ENCODE measurements at regions not wholly inside any gene's neighbourhood (a gene's known extent, or its start where the extent isn't known, plus 50 kb on each side); places are given as distances from the start of the nearest gene placed in this dataset.

GRCh38 chr10:105986486-105986885 is 1178.0 kb downstream of the SORCS1 start:
- in situ Hi-C loops (cut with MboI; ENCODE audit: low pct_unique_long_range_greater_than_20kb, low sequenced_read_pairs, unreplicated experiment) = no loop called here
- TF ChIP-seq CTCF (IDR thresholded peaks at IDR 0.05; ENCODE audit: extremely low read depth, insufficient read depth, missing control alignments) = no peak
- DNase-seq (ENCODE audit: low spot score) = no peak

GRCh38 chr10:105982735-105983134 is 1181.8 kb downstream of the SORCS1 start:
- DNase-seq (ENCODE audit: low spot score) = no peak
- in situ Hi-C loops (cut with MboI; ENCODE audit: low pct_unique_long_range_greater_than_20kb, low sequenced_read_pairs, unreplicated experiment) = no loop called here
- TF ChIP-seq CTCF (IDR thresholded peaks at IDR 0.05; ENCODE audit: extremely low read depth, insufficient read depth, missing control alignments) = no peak

GRCh38 chr10:105981679-105982078 is 1182.8 kb downstream of the SORCS1 start:
- DNase-seq (ENCODE audit: low spot score) = no peak
- in situ Hi-C loops (cut with MboI; ENCODE audit: low pct_unique_long_range_greater_than_20kb, low sequenced_read_pairs, unreplicated experiment) = no loop called here
- no peak for TF ChIP-seq CTCF (IDR thresholded peaks at IDR 0.05; ENCODE audit: extremely low read depth, insufficient read depth, missing control alignments)

GRCh38 chr10:105974803-105975456 is 1189.6 kb downstream of the SORCS1 start:
- in situ Hi-C loops (cut with MboI; ENCODE audit: low pct_unique_long_range_greater_than_20kb, low sequenced_read_pairs, unreplicated experiment) = loop anchor here (25.0 kb wide), 1 partner anchor 212 kb away; no protein-coding TSS in a partner anchor
- peak; percentile 44 for TF ChIP-seq CTCF (IDR thresholded peaks at IDR 0.05; ENCODE audit: extremely low read depth, insufficient read depth, missing control alignments)
- DNase-seq (ENCODE audit: low spot score) = peak; percentile 6

- no peak for DNase-seq (ENCODE audit: low spot score)
- TF ChIP-seq CTCF (IDR thresholded peaks at IDR 0.05; ENCODE audit: extremely low read depth, insufficient read depth, missing control alignments) = no peak
- in situ Hi-C loops (cut with MboI; ENCODE audit: low pct_unique_long_range_greater_than_20kb, low sequenced_read_pairs, unreplicated experiment) = loop anchor here (25.0 kb wide), 1 partner anchor 213 kb away; no protein-coding TSS in a partner anchor
Observed at GRCh38 chr10:105973902-105974301, 1190.6 kb downstream of the SORCS1 start.

- no peak for DNase-seq (ENCODE audit: low spot score)
- in situ Hi-C loops (cut with MboI; ENCODE audit: low pct_unique_long_range_greater_than_20kb, low sequenced_read_pairs, unreplicated experiment) = loop anchor here (25.0 kb wide), 1 partner anchor 214 kb away; no protein-coding TSS in a partner anchor
- no peak for TF ChIP-seq CTCF (IDR thresholded peaks at IDR 0.05; ENCODE audit: extremely low read depth, insufficient read depth, missing control alignments)
Observed at GRCh38 chr10:105973360-105973759, 1191.1 kb downstream of the SORCS1 start.

Data from GM13977 (cell line).